ENCODE measurements at regions not wholly inside any gene's neighbourhood (a gene's known extent, or its start where the extent isn't known, plus 50 kb on each side); places are given as distances from the start of the nearest gene placed in this dataset.

DNA sequence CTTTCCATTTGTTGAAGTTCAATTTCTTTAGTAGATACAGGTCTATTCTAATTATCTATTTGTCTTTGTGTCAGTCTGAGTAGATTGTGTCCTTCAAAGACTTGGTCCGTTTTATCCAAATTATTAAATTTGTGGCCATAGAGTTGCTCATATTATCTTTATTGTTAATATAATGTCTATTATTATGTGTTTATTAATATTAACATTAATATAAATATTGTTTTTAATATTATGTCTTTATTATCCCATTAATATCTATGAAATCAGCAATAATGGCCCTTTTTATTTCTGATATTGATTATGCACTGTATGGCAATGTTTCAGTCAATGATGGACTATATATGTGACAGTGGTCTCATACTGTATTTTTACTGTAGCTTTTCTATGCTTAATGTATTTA, 2067.3 kb upstream of the AGA start:
- DNase-seq = no peak

DNA sequence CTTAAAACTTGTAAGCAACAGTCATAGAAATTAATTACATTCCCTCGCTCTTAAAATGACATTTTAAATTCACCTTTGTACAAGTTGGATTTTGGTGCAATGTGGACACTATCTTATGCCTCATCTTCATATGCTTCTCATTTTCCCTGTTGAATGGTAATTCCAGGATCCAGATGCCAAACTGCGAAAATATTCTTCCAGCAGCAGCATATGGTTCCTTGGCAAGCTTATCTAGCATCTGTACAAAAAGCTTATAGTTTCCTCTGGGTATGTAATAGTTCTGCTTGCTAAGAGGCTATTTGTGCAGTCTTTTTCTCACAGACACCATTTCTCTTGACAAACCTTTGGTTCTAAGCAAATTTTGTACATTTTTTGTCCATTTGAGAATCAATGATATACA, 2079.7 kb upstream of the AGA start:
- no peak for DNase-seq

DNA sequence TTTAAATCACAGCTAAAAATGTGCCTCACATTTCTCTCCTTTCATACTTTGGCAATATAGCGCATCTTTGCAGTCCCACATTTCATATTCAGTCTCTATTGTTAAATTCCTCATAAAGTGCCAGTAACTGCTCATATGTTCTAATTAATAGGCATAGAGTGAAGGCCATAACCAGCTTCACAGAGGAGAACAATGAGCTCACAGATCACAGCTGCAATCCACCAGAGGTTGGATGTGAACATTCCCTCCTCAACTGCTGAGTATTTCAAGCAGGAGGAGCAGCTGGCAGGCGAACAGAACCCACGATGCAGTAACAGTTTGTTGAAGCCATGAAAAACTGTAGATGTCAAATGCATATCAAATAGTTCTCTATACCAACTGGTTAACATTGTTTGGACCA, 2088.7 kb upstream of the AGA start:
- no peak for DNase-seq

DNA sequence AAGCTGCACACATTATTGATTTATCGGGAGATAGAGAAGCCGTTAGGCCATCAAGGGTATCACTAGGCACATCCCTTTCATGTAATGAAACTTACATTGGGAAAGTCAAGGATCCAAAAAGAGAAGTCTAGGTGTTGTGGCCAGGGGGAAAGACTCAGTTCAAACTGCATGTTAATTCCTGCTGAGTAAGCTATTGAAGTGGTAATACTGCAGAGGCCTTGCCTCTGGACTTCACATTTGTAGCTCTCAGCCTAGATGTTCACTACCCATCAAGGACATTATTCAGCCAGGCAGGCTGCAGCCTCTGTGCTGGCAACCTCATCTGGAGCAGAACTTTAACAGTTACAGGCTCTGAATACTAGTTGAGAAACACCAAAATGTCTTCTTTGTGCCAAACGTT, 2094.5 kb upstream of the AGA start:
- DNase-seq = no peak

DNA sequence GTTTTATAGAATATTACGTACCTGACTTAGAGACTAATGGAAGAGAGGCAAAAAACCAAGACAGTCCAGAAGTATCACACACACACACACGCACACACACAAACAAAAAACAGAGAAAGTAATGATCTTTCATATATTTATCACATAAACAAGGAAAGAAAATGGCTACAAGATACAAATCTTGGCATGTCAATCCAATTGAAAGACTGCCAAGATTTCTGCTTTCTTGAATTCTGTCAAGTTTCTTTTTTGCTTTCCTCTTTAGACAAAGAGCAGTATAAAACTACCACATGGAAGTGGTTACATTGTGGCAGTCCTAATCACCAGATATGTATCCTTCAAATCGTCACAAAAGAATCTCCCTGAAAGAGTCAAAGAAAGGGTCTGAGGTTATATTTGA, 2097.4 kb upstream of the AGA start:
- DNase-seq = no peak

DNA sequence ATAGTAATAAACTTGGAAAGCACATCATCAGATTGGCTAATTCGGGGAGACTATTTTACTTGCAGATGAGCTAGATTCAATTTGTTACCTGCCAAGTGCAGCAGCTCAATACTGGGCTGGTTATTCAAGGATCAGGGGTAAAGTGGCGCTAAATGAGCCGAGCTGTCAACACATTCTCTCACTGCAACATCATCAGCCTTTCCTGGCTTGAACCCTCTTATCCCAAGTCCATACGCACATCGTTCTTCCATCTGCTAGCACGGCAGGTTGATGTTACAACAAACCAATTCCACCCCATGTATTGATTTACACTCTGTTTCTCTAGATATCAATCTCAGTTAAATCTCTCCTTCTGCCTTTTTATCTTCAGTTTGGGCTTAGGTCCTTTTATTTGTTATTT, 2101.5 kb upstream of the AGA start:
- DNase-seq = no peak

DNA sequence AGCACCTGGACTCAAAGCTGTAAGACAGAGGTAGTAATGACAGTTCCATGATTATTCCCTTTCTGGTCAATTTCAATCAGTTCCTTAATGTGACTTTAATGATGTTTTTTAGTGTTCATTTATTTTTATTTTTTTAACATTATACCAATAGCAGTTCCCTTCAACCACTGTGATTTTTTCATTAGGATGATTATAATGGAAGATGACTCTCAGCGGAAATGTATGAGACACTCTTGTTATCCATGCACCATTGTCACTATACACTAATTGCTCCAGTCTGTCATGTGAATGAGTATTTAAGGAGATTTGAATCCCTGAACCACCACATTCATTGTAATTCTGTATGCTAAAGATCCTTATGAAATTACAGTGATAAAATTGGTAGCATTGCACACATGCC, 2102.3 kb upstream of the AGA start:
- no peak for DNase-seq

DNA sequence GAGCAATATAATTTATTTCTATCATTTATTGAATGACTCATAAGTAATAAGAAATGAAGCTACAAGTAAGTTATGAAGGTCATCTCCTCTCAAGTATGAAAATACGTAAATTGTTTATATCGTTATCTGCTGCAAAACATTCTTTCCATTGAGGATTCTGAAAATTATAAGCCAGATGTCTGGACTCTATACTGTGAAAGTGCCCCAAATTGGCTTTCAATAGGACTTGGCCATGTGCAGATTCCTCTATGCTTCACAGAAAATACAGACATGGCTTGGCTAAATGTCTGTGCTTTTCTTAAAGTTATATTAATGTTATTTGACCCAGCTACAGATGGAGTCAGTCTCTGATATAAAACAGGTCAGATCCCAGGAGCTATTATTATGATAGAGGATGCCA, 2109.9 kb upstream of the AGA start:
- no peak for DNase-seq

DNA sequence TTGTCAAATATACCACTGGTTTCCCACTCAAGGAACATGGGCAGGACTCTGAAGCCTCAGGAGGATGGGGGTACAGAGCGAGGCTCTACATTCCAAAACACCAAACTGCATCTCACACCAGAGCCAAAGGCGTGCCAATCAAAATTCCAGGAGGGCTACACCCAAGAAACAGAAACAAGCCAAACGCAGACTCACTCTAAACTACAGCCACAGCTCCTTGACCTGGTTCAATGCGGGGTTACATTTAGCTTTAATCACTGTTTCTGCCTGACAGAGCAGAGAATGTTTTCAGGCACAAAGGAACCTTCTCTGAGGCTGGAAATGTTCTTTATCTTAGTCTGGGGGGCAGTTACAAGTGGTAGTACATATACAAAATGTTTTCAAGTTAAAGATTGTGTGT, 2121.5 kb upstream of the AGA start:
- DNase-seq = no peak

DNA sequence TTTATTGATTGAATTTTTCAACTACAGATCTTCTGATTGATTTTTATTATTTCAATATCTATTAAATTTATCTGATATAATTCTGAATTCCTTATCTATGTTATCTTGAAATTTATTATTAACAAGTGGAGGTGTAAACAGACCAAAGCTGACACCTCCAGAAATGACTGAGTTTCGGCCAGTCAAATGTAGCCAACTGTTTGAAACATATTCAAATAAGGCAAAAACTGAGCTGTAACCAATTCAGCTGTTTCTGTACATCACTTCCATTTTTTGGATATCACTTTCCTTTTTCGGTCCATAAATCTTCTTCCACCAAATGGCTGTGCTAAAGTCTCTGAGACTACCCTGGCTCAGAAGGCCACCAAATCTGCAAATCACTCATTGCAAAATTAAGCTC, 2127.3 kb upstream of the AGA start:
- DNase-seq = no peak

DNA sequence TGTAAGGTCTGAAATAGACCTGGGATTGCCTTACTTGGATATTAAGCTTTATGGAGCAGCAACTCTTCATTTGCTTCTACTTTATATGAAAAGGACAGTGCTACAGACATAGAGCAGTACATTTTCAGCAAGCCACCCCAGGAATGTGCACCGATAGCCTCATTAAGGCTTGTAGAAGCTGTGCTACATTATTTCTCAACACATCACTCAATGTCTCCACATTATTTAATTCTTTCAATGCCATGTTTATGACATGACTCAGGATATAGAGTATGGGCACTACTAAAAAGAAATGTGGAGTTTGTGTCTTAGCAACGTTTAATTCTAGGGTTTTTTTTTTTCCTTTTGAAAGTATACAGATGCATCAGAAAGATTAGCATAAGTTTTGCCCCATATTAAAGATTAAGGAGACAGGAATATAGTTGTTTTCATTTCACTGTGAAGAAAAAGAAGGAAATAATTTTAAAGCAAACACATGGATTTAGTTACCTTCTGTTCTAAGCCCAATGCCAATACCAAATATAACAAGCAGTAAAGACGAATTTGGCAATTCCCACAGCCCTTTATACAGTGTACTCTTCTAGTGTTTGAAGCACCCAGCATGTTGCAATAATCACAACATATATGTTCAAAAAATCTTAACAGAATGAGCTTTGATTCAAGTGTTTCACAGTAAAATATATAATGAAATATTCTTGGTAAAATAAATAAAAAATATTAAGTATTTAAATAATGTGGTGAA, 2140.1 kb upstream of the AGA start:
- no peak for DNase-seq

DNA sequence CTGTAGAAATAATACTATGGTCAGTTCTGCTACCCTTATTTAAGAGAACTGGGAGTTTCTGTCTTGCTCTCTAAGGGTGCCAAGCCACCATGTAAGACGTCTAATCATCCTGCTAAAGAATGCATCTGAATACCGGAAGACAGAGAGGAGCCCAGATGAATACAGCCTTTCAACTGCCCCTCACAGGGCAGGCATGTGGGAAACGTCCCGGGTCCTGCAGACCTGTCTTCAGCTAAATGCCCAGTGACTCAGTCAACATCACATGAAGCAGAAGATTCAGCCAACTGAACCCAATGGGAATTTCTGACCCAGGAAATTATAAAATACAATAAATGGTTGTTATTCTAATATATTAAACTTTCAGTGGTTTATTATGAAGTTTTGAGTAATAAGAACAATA, 2141.0 kb upstream of the AGA start:
- no peak for DNase-seq

DNA sequence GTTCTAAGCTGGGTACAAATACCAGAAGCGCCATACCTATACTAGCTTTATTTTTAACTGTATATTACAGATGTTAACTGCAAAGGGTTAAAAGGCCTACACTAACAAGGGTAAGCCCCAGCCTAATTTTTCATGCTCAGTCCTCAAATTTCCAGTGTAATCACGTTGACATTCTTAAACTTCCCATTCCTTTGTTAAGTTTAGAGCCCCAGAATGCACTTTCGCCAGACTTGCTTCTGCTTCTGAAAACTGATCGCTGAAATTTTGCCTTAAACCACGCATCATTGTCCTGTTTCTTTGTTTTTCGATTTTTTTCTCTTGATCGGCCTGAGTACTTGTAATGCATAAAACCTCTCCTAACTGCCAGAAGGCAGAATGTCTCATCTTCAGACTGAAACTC, 2141.9 kb upstream of the AGA start:
- no peak for DNase-seq

DNA sequence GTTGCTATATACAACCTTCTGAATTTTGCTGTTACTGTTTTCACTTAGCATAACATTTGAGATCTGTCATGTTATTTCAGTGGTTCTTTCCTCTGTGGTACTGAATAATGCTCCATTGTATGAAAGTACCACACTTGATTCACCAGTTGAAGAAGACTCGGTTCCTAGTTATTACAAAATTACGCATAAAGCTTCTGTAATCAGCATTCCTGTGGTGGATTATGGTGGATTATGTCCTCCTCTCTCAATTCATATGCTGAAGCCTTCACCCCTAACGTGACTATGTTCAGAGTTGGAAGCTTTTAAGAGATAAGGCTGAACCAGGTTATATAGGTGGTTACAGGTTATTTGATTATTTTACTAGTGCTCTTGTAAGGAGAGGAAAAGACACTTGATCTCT, 2143.5 kb upstream of the AGA start:
- no peak for DNase-seq

DNA sequence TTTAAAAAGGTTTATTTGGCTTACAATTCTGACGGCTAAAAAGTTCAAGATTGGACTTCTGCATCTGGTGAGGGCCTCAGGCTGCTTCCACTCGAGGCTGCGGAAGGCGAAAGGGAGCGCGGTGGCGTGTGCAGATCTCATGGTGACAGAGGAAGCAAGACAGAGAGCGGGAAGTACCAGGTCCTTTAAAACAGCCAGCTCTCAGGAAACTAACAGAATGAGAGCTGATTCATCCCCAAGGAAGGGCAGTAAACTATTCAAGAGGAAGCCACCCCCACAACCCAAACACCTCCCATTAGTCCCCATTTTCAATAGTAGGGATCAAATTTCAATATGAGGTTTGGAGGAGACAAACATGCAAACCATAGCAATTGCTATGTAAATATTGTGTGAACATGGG, 2144.2 kb upstream of the AGA start:
- DNase-seq = no peak

DNA sequence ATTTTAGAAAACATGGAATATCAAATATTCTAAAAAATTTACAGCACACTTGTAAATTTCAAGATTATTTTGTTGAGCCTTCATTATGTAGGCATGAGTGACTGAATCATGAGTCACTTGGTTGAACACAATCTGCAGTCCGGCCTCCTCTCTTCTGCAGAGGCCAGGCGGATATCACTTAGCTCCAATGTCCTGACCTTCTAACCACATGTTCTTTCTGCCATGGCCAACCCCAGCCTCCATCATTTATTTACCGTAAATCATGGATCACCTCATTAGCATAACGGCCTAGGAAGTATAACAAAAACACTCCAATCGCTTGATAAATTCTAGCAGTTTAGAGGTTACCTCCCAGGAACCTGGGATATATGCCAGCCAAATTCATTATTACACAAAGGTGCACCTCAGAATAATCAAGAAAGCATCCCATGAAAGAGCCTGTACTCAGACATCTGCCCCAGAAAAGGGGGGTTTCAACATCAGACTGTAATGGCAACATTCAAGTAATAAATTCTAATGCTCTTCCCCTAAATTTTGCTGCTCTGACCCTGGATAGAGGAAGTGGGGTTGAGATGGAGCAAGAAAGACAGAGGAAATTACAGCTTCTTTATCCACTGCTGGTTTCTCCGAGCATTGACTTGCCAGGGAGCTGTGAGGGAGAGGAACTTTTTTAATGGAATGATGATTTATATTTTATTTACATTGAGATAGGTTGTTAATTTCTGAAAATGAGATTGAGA, 2153.6 kb upstream of the AGA start:
- no peak for DNase-seq

DNA sequence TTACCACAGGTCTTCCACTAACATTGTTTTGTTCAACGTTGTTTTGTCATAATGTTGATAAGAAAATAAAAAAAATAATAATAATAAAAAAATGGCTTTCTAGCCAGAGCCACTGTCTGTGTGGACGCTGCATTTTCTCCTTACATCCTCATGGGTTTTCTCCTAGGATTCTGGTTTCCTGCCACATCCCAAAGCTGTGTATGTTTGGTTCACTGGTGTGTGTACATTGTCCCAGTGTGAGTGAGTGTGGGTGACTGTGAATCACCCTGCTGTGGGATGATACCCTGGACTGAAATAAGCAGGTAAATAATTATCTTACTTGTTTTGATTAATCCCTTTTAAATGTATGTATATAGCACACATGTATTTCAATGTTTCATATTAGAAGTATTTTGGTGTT, 2154.4 kb upstream of the AGA start:
- DNase-seq = no peak

DNA sequence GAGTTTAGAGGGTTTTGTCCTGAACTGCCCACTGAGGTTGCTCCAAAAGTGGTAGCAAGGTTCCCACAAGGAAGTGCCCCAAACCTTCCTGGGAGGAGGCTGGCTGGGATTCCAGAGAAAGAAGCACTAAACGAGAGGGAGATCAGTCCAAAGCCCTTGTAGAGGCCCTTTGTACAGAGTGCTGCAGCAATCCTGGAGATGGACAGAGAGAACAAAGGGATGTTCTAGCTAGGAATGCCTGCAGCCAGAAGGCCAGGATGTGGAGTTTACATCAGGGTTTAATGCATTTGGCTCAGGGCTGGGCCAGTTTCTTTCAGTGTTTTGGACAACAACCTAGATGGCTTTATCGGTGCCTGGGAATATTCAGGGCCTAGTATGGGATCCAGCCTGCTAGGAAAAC, 2155.1 kb upstream of the AGA start:
- DNase-seq = no peak

DNA sequence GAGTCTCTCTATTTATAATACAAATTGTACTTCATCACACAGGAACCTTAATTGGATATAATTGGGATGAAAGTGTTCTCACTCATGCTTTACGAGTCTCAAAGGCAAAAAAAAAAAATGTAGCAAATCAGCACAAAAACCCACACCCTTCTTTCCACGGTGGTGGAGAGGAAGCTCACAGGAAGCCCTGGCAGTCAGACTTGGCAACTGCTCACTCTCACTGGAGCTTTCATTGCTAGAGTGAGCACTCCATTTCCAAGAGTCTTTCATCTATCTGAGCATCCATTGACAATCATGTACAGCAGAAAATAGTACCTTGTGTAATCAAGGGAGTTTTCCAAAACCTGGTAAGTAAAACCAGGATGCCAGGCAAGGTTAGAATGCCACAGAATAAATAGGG, 2159.4 kb upstream of the AGA start:
- DNase-seq = no peak

DNA sequence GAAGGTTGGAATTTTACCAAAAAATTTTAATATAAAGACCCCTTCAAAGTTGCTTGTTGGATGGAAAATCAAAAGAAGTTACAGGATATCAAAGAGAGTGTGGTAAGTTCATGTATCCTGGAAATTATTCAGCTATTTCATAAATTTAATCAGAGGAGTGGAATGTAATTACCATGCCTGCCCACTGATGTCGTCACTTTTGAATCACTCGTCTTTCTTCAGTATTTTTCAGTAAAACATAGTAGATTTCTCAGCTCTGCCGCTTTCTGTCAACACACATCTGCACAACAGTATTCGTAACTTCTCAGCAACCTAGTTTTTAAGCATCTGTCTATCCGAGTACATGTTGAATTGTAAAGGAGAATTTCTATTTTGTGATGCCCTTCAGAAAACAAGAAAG, 2163.0 kb upstream of the AGA start:
- DNase-seq = no peak

DNA sequence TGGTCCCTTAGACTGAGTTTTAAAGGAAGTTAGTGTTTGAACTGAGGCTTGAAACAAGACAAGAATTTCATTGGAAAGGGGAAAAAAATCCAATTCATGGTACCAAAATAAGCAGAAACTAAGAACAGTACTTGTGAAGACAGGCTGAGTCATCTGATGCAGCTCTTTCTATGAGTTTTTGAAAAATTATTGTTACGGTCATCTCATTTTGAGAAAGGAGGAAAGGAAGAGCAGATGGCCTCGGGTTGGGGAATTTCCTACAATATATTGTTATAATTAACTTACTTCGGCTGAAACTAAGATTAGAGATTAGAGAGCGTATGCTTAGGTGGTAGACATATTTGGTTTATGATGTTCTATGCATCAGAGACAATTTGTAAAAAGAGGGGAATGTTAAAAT, 2164.8 kb upstream of the AGA start:
- DNase-seq = no peak

DNA sequence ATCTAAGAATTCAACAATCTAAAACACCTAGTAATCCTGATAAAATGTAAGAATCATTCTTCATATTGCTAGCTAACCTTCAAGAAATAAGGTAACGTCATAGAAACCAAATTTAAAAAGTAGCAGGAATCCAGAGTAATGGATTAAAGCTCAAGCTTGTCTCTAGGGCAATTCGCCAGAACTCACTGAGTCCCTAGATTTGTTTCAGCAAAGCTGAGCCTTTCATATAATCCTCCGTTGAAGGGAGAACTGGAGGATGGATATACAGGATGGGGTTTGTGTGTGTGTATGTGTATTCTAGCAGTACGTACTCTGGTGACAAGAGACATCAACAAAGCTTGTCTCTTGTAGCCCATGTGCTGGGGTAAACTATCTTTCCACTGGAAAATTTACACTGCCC, 2173.5 kb upstream of the AGA start:
- DNase-seq = no peak

DNA sequence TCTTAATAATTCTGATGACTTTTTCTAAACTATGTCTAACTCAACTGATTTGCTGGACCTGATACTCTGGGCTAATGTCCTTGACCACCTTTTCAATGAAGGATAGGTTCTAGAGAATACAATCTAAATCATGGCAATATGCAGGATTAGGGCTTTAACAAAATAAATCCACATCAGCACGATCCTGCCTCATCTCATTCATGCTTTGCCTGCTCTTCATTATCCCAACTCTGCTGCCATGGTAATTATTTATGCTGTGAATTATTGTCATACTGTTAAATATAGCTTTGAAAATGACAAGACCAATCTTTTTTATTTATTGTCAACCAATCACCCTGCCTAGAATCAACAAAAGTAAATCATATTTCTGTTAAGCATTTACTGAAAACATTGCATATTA, 2176.7 kb upstream of the AGA start:
- DNase-seq = no peak

DNA sequence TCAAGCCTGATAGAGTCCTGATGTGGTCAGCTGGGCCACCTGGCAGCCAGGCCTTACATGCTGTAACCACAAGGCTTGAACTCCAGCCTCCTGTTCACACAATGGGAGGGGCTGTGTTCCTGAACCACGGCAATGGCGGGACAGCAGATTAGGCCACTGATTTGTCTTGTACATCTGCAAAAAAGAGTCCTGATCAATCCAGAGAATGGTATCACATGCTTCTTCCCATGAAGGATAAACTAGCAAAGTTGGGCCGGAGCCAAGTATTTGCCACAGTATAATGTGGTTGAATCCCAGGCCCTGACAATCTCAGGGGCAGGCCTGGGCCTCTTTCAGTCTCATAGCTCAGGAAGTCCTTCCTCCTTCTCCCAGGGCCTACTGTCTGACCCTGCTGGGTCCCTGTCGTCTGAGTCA, 2182.5 kb upstream of the AGA start:
- no peak for DNase-seq

DNA sequence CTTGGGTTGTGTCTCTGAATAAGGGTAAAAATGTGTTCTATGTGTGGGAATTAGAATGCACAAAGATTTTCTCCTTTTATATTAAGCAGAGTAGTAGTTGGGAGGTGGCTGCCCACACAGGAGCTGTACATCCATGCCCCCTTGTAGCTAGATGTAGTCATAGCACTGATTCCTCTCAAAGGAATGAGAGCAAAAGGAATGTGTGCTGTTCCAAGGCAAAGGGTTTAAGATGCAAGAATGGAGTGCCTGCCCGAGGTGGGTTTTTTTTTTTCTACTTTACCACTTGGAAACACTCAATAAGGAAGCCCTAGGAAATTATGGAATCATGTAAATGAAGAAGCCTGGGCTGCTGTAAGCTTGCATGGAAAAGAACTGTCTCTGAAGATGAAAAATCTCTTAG, 2183.2 kb upstream of the AGA start:
- no peak for DNase-seq
